ENCODE measurements at regions not wholly inside any gene's neighbourhood (a gene's known extent, or its start where the extent isn't known, plus 50 kb on each side); places are given as distances from the start of the nearest gene placed in this dataset.
"Not testable (repeated sequence)": the region's sequence is repeated elsewhere in the genome, so short reads cannot be mapped to it uniquely, and the experiment has no call there.

DNA sequence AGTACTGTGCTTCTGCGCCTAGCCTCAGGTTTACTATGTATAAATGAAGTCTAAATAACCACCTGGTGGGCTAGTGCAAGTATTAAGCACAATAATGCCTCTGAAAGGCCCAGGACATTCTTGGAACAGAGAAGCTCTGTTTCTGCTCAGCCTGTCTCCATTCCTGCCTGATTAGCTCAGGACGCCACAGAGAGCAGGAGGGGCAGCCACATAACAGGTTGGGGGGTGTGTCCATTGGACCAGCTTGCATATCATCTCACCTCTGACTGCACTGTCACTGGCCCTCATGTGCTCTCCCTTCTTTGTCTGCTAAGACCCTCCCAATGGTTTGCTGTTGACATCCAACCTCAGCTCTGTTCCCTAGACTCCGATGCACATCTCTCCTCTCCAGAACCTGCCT is 52.8 kb upstream of the IKZF1 start:
- DNase-seq = no peak

DNA sequence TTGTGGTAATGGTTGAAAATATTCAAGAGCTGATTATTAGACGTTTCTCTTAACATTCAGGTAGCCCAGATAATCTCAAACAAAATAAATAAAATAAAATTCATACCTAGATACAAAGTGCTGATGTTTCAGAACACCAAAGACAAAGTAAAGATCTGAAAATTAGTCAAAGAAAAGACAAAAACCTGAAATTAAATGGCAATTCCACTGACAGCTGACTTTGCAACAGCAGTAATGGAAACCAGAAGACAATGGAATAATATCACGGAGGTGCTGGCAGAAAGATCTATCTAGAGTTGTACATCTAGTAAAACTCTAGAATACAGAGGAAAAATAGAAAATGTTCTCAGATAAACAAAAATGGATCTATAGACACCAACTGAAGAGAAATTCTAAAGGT is 58.0 kb upstream of the IKZF1 start:
- DNase-seq = no peak

DNA sequence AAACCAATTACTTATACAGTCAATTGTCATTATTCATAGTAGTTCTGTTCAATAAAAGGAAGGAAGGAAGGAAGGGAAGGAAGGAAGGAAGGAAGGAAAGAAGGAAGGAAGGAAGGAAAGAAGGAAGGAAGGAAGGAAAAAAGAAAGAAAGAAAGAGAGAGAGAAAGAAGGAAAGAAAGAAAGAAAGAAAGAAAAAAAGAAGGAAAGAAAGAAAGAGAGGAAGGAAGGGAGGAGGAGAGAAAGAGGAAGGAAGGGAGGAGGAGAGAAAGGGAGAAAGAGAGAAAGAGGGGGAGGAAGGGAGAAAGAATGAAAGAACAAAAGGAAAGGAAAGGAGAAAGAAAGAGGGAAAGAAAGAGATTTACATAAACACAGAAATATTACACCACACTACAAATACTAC is 62.4 kb upstream of the IKZF1 start:
- not testable (repeated sequence) for DNase-seq

- DNase-seq = peak; percentile 44
Measured at GRCh38 chr7:50240699-50241098, 63.8 kb upstream of the IKZF1 start.

DNA sequence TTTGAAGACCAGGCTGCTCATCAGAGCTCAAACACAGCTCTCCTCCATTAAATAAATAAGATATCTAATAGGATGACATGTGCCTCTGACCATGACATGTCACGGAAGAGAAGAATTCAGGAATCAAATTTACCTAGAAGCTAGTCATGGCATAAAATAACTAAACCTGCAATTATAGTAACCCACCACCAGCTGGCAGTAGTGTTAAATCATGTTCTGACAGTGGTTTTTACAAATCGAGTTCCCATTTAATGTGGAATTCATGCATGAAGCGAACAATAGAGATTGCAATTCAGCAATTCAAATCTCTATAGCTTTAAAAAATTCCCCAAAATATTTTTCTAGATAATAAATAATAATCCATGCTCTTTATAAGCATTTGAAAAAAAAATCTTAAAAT is 74.6 kb upstream of the IKZF1 start:
- DNase-seq = no peak

GRCh38 chr7:50228148-50228547 is 76.4 kb upstream of the IKZF1 start:
- no peak for DNase-seq

DNA sequence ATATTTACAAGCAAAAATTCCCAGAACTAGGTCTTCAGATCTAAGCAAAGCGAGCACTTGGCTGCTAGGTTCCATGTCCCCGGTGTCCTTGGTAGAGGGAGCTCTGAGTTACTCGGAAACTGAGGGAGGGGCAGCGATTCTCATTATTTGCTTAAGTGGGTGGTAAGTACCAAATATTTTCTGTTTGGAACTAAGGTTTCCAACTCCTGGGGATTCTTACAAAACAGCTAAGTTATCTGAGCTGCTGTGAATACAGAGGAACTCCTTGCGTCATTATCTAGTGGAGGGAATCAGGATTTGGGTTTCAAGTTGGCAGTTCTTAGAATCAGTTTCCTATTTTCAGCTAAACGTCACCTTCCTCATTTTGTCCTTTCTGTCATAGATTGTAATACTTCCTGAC is 76.8 kb upstream of the IKZF1 start:
- DNase-seq = no peak

GRCh38 chr7:50226669-50227068 is 77.8 kb upstream of the IKZF1 start:
- no peak for DNase-seq

GRCh38 chr7:50226145-50226544 is 78.4 kb upstream of the IKZF1 start:
- DNase-seq = no peak

- DNase-seq = no peak
Measured at GRCh38 chr7:50221433-50221832, 83.1 kb upstream of the IKZF1 start.

DNA sequence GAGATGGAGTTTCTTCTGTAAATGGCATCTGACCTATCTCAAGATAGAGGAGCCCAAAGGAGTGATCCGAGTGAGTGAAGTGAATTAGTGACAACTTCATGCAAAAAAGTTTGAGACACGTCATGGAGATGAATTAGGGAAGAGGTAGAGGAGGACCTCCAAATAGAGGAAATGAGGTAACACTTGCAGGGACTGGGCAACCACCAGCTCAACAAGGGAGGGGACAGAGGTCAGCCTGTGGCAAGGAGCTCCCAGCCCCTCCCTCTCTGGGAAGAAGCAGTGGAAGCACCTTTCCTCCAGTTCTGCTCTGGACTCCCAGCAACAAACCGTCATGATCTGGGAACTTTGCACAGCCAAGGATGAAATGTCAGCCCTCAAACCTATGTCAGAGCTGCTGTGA is 83.5 kb upstream of the IKZF1 start:
- no peak for DNase-seq

GRCh38 chr7:50220273-50220672 is 84.2 kb upstream of the IKZF1 start:
- DNase-seq = no peak

DNA sequence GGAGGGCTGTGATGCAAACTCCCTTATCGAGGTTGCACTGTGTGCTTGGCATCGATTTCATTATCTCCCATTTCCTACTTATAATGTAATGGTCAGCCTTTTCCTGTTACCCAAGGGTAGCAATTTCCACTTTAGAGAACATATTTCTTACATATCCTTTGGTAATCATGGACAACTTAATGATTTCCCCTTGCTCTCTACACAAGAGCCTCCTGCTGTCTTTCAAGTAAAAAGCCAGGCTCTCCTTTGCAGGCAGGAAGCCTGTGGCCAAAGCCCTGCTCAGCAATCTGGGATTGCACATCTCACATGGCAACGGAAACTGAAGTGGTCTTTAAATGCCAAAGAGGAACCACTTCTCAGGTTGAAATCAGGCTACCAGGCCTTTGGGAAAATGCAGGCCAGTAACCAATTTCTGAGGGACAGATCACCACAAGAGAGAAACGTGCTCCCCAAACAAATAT is 86.7 kb upstream of the IKZF1 start:
- DNase-seq = no peak

GRCh38 chr7:50217401-50217800 is 87.1 kb upstream of the IKZF1 start:
- no peak for DNase-seq

DNA sequence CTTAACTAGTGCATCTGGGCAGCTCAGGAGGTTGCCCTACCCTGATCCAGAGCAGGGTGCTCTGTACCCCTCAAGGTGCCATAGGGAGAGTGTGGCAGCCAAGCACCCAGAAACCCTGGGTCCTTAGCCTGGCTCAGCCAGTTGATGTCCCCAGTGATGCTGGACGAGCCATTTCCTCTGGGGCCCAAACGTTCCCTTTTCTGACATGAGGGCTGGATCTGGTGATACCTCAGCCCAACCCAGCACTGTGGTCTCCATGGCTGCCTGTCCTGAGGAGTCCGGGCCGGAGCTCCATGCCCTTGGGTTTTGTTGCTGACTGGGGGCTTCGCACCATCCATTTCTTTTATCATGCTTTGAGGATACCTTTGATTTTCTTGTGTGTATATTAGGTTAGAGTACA is 87.9 kb upstream of the IKZF1 start:
- no peak for DNase-seq

GRCh38 chr7:50214771-50215170 is 89.7 kb upstream of the IKZF1 start:
- no peak for DNase-seq

DNA sequence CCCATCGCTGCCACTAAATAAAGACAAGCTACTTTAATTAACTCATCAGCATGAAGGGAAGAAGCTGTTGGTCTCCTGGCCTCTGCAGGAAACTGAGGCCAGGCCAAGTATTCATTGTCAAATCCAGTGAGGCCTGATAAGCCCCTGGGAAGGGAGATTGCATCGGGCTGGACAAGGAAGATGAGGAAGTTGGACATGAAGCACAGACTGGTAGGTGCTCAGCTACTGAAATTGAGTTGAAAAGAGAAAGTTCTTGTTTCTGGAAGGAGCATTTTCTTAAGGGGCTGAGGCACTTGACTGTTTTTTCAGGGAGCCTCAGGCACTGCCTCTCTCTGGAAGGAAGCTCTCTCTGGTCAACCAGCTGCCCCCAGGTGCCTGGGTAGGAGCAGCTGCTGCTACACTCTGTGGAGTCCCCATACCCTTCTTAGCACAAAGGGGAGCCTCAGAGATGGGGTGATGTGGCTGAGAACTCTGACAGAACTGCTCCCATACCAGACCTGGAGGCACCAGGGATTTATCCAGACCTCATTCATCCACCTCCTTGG is 90.3 kb upstream of the IKZF1 start:
- no peak for DNase-seq

DNA sequence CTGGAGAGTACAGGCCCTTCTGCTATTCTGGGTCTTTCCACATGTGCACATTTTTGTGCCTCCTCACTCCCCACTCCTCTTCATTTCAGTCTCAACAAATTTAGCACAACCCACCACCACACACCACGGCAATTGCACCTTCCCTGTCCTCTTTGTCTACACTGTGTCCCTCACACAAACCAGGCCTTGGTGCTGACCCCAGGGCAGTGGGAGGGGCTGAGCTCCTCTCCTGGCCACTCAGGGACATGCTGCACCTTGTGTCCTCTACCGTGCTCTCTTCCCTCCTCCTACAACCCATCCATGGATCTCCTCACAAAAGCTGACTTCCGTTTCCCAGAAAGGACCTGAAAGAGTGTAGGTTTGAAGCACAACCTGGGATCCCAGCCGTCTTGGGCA is 90.9 kb upstream of the IKZF1 start:
- DNase-seq = no peak

- DNase-seq = no peak
Measured at GRCh38 chr7:50212666-50213621, 91.6 kb upstream of the IKZF1 start.

DNA sequence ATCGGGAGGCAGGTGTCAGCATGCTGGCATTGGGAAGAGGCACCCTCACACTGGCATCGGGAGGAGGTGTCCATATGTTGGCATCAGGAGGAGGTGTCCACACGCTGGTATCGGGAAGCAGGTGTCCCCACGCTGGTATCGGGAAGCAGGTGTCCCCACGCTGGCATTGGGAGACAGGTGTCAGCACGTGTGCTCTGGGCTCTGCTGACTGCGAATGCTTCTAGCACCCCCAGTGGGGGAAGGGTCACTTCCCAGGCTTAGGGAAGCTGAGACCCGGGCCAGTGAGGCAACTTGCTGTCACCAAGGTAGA is 92.5 kb upstream of the IKZF1 start:
- DNase-seq = no peak

GRCh38 chr7:50211130-50212015 is 93.1 kb upstream of the IKZF1 start:
- DNase-seq = no peak

DNA sequence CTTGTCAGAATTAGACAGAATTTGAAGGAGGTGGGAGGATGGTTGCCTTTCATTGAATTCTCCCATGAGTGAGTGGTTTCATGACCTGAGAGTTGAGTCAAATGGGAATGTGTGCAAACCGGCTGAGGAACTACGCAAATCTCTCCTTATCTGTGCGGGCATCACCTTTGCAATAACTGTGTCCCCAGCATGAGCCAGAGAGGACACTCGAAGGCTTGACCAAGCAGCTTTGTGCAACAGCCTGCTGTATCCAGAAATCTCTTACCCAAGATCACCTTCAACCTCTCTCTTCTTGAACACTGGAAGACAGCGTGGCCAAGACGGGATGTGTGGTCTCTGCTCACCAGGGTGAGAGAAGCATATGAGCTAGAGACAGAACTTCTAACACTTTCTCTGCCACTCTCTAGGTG is 93.8 kb upstream of the IKZF1 start:
- DNase-seq = no peak

- DNase-seq = peak; percentile 41
Measured at GRCh38 chr7:50209461-50210135, 94.9 kb upstream of the IKZF1 start.

All from CD4-positive, alpha-beta T cell treated with Interleukin-4 for 4 hours (primary cell).